Skeletal muscle tissue (tissue), 3 donors: ENCODE measurements at regions not wholly inside any gene's neighbourhood (a gene's known extent, or its start where the extent isn't known, plus 50 kb on each side); places are given as distances from the start of the nearest gene placed in this dataset.

Source experiments
- H3K27ac ChIP-seq: one replicate; pipeline ENCODE4 v1.7.0; 2013; ENCODE audit warnings: mild to moderate bottlenecking, low read depth, low read length, inconsistent platforms
- H3K27me3 ChIP-seq, 3 donors: one replicate each; pipeline ENCODE4 v1.7.0; 2013; ENCODE audit warnings: low read length in 3 of 3; ENCODE audit not compliant: control insufficient read depth in 3 of 3, insufficient read depth in 3 of 3
- H3K36me3 ChIP-seq, 3 donors: one replicate each; pipeline ENCODE4 v1.7.0; 2013; ENCODE audit warnings: low read length in 3 of 3; ENCODE audit not compliant: control insufficient read depth in 3 of 3, insufficient read depth in 3 of 3
- H3K4me1 ChIP-seq, 3 donors: one replicate each; pipeline ENCODE4 v1.7.0; 2013; ENCODE audit warnings: low read length in 3 of 3, mild to moderate bottlenecking in 3 of 3; ENCODE audit not compliant: control insufficient read depth in 3 of 3, insufficient read depth in 3 of 3
- H3K4me3 ChIP-seq, 3 donors: one replicate each; pipeline ENCODE4 v1.7.0; 2013; ENCODE audit warnings: low read length in 3 of 3
- H3K9ac ChIP-seq, 3 donors: one replicate each; pipeline ENCODE4 v1.7.0; 2013; ENCODE audit warnings: low read length in 3 of 3, mild to moderate bottlenecking in 3 of 3, moderate library complexity in 2 of 3, low read depth in 1 of 3
- H3K9me3 ChIP-seq, 3 donors: one replicate each; pipeline ENCODE4 v1.7.0; 2013; ENCODE audit warnings: low read length in 3 of 3; ENCODE audit not compliant: control insufficient read depth in 3 of 3
- donor health status: Osteomylitis.

DNA sequence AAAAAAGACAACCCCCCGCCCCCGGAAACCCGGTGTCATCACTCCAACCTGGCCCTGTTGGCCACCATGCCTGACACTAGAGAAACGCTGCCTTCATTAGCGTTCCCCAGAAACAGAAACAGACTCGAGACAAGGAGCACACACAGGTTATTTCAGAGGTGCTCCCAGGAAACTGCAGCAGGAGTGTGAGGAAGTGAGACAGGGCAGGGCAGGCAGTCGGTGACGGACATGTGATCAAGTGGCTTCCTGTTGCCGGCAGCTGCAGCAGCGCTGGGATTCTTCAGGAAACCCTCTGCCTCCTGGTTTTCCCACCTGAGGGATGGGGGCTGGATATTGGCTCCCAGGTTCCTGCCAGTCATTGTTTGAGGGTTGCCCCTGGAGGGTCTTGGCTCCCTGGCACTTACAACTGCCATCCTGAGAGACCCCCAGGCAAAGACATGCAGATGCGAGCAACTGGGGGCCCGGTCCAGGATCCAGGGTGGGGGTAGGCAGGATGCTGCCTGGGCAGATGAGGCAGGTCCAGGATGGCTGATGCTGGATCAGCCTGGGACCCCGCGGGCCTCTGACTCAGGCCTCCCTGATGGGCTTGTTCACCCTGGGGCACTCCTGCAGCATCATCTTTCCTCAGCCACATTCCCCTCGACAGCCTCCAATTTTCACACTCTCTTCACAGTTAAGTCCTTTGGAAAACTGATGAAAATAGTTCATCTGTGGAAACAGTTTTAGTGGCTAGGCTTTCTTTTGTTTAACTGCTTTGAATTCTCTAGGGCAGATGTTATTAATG is 150.7 kb upstream of the SYNDIG1 start:
- Histone ChIP-seq H3K27ac (no peak overlapping the region), H3K4me3 (no peak overlapping the region), H3K27me3 (peaks cover 0 to 19% (median 0%) of the 10 kb centered on the region in 3 donors), H3K9ac (no peak overlapping the region), H3K9me3 (no peaks in the 10 kb centered on the region), H3K4me1 (no peaks in the 10 kb centered on the region), H3K36me3 (no peaks in the 10 kb centered on the region)

DNA sequence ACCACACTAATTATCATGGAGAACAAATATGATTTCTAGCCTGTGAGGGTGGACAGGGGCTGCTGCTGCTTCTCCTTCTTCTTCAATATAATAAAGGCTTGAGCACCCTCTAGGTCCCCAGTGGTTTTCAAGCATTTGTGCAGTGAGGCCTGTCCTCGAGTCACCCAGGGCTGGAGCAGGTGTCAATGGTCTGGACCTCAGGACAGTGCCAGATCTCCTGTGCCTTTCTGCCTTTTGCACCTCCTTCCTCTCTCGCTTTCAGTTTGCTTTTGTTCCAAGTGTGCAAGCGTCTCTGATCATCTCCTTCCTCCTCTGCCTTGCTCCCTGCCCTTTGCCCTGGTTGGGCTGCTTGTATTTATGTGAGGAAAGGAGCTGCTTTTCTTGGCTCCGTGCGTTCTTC is 152.2 kb upstream of the SYNDIG1 start:
- Histone ChIP-seq H3K4me3 (no peak overlapping the region), H3K27ac (no peak overlapping the region), H3K27me3 (peaks cover 0 to 17% (median 0%) of the 10 kb centered on the region in 3 donors), H3K9me3 (no peaks in the 10 kb centered on the region), H3K9ac (no peak overlapping the region), H3K36me3 (no peaks in the 10 kb centered on the region), H3K4me1 (no peaks in the 10 kb centered on the region)

DNA sequence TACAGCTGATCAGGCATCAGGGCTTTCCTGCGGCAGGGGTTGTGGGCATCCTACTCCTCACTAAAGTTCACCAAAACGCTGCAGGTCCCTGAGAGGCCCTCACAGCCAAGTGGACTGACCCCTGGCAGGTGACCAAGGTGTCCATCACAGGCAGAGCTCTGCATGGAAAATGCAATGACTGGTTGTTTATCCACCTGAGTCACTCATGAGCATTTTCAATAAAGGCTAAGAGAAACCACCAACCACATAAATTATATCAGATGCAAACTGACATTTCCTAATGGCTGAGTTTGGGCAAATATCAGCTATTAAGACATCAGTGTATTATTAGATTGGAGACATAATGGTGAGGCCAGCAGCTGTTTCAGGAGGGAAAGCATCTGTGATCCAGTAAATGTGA is 152.7 kb upstream of the SYNDIG1 start:
- Histone ChIP-seq H3K27me3 (peaks cover 0 to 19% (median 0%) of the 10 kb centered on the region in 3 donors), H3K36me3 (no peaks in the 10 kb centered on the region), H3K9ac (no peak overlapping the region), H3K27ac (no peak overlapping the region), H3K4me1 (no peaks in the 10 kb centered on the region), H3K9me3 (no peaks in the 10 kb centered on the region), H3K4me3 (no peak overlapping the region)

DNA sequence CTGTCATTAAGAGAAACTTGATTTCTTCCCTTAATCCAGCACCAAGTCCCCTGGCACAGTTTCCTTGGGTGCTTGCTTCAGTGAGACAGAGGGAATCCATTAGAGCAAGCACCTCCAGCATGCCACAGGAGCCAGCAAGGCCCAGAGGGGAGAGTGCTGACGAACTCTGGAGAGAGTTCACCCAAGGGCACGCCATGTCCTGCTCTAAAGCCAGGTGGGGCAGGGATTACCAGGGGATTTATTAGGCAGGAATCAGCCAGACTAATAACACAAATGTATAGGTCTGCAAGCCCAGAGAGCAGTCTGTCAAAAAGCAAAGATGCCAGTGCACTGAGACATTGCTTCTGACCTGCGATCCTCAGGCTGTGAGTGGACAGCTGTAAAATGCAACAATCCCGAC is 155.4 kb upstream of the SYNDIG1 start:
- Histone ChIP-seq H3K9ac (no peak overlapping the region), H3K27ac (no peak overlapping the region), H3K4me3 (no peak overlapping the region), H3K4me1 (no peaks in the 10 kb centered on the region), H3K36me3 (no peaks in the 10 kb centered on the region), H3K9me3 (no peaks in the 10 kb centered on the region), H3K27me3 (peaks cover 0 to 24% (median 0%) of the 10 kb centered on the region in 3 donors)

DNA sequence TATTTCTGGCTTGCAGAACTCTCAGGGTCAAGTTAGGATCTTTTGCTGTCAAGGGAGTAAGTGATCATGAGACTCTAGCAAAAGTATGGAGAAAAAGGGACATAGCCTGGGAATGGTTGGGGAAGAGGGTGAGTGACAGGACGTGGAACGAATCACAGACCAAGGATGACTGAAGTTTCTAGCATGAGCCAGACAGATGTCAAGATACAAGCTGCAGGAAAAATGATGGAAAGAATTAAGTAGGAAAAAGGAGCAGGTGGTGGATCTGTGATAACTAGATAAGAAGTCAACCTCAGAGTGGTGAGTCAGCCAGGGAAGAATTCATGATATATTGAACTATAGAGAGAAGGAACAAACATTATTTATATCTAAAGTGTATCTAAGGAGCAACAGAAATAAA is 159.8 kb upstream of the SYNDIG1 start:
- H3K27me3 ChIP-seq: peaks cover 0 to 9% (median 0%) of the 10 kb centered on the region in 3 donors
- no peak overlapping the region for H3K9ac ChIP-seq
- no peaks in the 10 kb centered on the region for H3K9me3 ChIP-seq
- H3K27ac ChIP-seq: no peak overlapping the region
- H3K36me3 ChIP-seq: no peaks in the 10 kb centered on the region
- H3K4me1 ChIP-seq: no peaks in the 10 kb centered on the region
- H3K4me3 ChIP-seq: no peak overlapping the region

DNA sequence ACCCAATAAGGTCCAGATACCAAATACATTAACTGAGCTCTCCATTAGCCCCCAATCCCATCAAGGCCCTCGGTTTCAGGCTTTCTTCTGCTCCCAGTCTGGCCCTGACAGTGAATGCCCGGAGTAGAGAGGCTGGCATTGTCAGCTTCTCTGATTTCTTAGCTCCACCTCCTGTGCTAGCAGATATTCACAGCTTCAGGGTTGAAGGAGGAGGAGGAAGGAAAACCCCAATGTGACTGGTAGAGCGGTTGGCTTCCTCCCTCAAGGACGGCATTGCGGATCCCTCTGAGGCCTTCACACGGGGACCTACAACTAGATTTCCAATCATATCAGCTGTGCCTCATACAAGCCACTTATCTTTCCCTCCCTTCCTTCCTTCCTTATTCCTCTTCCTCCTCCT is 164.1 kb upstream of the SYNDIG1 start:
- Histone ChIP-seq H3K9me3 (no peaks in the 10 kb centered on the region), H3K4me1 (no peaks in the 10 kb centered on the region), H3K36me3 (no peaks in the 10 kb centered on the region), H3K27ac (no peak overlapping the region), H3K4me3 (no peak overlapping the region), H3K27me3 (peaks cover 0 to 7% (median 0%) of the 10 kb centered on the region in 3 donors), H3K9ac (no peak overlapping the region)

DNA sequence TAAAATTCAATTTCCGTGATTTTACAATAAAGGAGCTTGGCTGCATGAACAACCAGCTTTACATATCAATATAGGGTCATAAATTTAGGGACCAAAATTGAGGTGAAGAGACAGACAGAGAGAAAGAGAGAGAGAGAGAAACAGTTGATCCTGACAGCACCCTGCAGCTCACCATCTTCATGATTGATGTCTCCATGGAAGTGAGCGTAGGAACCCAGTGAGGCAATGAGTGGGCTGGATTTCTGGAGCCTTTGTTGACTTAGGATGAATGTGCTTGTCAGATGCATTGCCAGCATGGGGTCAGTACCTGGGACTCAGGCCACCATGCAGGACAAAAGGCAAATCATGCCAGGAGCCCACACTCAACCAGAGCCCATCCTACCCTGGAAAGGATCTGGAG is 165.1 kb upstream of the SYNDIG1 start:
- Histone ChIP-seq H3K36me3 (no peaks in the 10 kb centered on the region), H3K9me3 (no peaks in the 10 kb centered on the region), H3K27ac (no peak overlapping the region), H3K4me3 (no peak overlapping the region), H3K27me3 (peaks cover 0 to 7% (median 0%) of the 10 kb centered on the region in 3 donors), H3K9ac (no peak overlapping the region), H3K4me1 (no peaks in the 10 kb centered on the region)

DNA sequence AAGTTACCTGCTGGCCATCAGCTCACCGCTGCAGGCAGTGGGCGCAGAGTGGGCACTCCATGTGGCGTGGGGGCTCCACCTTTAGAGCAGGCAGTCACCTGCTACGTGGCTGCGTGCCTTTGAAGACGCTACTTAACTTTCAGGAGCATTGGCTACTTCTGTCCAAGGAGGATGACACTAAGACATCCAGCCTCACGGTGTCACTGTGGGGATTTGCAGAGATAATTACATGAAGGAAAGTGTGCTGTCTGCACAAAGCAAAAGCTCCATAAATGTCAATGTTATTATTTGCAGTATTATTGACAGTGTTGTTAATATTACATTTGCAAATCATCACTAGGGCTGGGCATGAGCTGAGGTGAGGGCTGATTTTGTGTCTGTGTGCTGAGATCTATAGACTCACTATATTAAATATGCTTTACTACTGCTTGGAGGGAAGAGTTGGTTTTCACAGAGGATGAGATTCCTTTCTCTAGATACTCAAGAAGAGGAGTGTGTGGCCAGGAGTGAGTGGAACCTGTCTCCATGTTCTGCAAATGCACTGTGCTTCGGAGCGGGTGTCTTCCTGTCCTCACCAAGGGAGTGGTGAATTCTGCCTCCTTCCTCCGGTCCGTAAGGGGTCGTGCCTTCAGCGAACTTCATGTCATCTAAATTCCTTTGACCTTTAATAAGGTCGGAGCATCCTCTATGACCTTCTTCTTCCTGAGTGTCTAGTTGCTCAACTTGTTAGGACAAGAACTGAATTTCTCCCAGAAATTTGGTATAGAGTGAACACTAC is 165.8 kb upstream of the SYNDIG1 start:
- Histone ChIP-seq H3K4me1 (no peaks in the 10 kb centered on the region), H3K4me3 (no peak overlapping the region), H3K9me3 (no peaks in the 10 kb centered on the region), H3K9ac (no peak overlapping the region), H3K36me3 (no peaks in the 10 kb centered on the region), H3K27me3 (peaks cover 0 to 7% (median 0%) of the 10 kb centered on the region in 3 donors), H3K27ac (no peak overlapping the region)

DNA sequence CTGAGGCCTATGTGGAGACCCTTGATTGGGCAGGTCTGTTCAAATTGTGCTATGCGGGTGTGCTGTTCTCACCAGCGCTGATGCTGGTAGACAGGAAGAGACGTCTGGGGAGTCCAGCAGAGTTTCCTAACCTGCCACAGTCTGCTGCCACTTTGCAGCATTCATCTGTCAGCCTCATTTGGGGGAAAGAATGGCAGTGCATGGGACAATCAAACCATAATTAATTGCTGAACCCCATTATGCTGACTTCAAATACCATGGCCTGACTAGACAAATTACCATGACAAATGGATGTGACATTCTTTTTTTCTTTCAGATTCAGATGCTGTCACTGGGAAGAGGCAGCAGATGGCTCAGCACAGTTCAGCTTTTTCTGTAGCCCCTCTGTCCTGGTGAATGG is 171.4 kb upstream of the SYNDIG1 start:
- H3K36me3 ChIP-seq: no peaks in the 10 kb centered on the region
- H3K27me3 ChIP-seq: no peaks in the 10 kb centered on the region
- H3K27ac ChIP-seq: no peak overlapping the region
- no peaks in the 10 kb centered on the region for H3K9me3 ChIP-seq
- H3K9ac ChIP-seq: no peak overlapping the region
- H3K4me1 ChIP-seq: no peaks in the 10 kb centered on the region
- H3K4me3 ChIP-seq: no peak overlapping the region
